K562 (cell line): ENCODE measurements at regions not wholly inside any gene's neighbourhood (a gene's known extent, or its start where the extent isn't known, plus 50 kb on each side); places are given as distances from the start of the nearest gene placed in this dataset.

Experiments used
- BCL6 ChIP-seq: fragments of 250-450 bp; sonication (Bioruptor Pico); IDR thresholded peaks from 2 replicates; pipeline ENCODE4 v1.4.0; 2020
- CEBPB ChIP-seq: fragments of 450-650 bp; IDR thresholded peaks from 2 replicates; pipeline ENCODE4 v1.6.1; 2016; ENCODE audit warnings: missing genetic modification characterization, missing compliant biosample characterization
- MXD1 ChIP-seq: fragments of 250-450 bp; sonication (Bioruptor Pico); IDR thresholded peaks from 2 replicates; pipeline ENCODE4 v1.8.0; 2021; ENCODE audit warnings: borderline replicate concordance, mild to moderate bottlenecking, moderate library complexity; ENCODE audit not compliant: poor library complexity, severe bottlenecking
- SP1 ChIP-seq: sonication (generic); formaldehyde crosslinking; IDR thresholded peaks from 2 replicates; pipeline ENCODE4 v1.8.1; 2022; ENCODE audit warnings: mild to moderate bottlenecking, missing genetic modification reagents
- SRF ChIP-seq, 2 experiments: fragments of 250-450, 450-650 bp in 1 of 2; sonication (Bioruptor Pico) in 1 of 2; sonication (generic) in 1 of 2; formaldehyde crosslinking; IDR thresholded peaks; 2 replicates each; pipeline versions ENCODE4 v1.5.0 to v1.5.1; 2020 to 2022; ENCODE audit warnings: mild to moderate bottlenecking in 1 of 2, missing genetic modification reagents in 1 of 2
- TAF1 ChIP-seq: IDR thresholded peaks from 2 replicates; pipeline ENCODE4 v1.6.1; 2011; ENCODE audit warnings: mild to moderate bottlenecking, low read length, moderate library complexity; ENCODE audit not compliant: insufficient read depth, control insufficient read depth, severe bottlenecking; ENCODE audit errors: extremely low read depth
- TAF9B ChIP-seq: fragments of 450-650 bp; IDR thresholded peaks from 2 replicates; pipeline ENCODE4 v1.6.1; 2018; ENCODE audit warnings: mild to moderate bottlenecking; ENCODE audit not compliant: partially characterized antibody
- ZHX1 ChIP-seq: fragments of 150-350 bp; conservative IDR thresholded peaks from 2 replicates; pipeline ENCODE4 v1.6.1; 2014; ENCODE audit warnings: low read length
- ZNF318 ChIP-seq, 2 experiments: fragments of 450-650 bp; IDR thresholded peaks; 2 replicates each; pipeline ENCODE4 v1.6.1; 2016; ENCODE audit warnings: mild to moderate bottlenecking in 2 of 2, borderline replicate concordance in 1 of 2, low read depth in 1 of 2, moderate library complexity in 1 of 2
- ZNF655 ChIP-seq: fragments of 250-450 bp; sonication (Bioruptor Pico); IDR thresholded peaks from 2 replicates; pipeline ENCODE4 v1.5.0; 2021

- no peak for TF ChIP-seq ZNF318 (IDR thresholded peaks at IDR 0.05; ENCODE audit: borderline replicate concordance in 1 of 2, low read depth in 1 of 2)
- no peak for TF ChIP-seq CEBPB
- no peak for TF ChIP-seq BCL6 (CRISPR knock-in tag)
- TF ChIP-seq TAF9B, result no peak
- TF ChIP-seq MXD1, result no peak
- no peak for TF ChIP-seq ZHX1
- TF ChIP-seq SP1 (CRISPR knock-in tag), result no peak
- no peak for TF ChIP-seq SRF (CRISPR knock-in tag; IDR thresholded peaks at IDR 0.05)
- TF ChIP-seq ZNF655 (CRISPR knock-in tag), result no peak
- TF ChIP-seq TAF1, result no peak
These were observed 121.4 kb upstream of the PHYHIPL start for GRCh38 chr10:59055045-59055444.
